Lower leg skin (tissue), 3 donors: ENCODE measurements at regions not wholly inside any gene's neighbourhood (a gene's known extent, or its start where the extent isn't known, plus 50 kb on each side); places are given as distances from the start of the nearest gene placed in this dataset.

Experiments
- CTCF ChIP-seq, 3 donors: fragments of 450-650 bp; IDR thresholded peaks; one replicate each; pipeline ENCODE4 v1.5.1; 2016; ENCODE audit warnings: antibody characterized with exemption in 3 of 3, mild to moderate bottlenecking in 3 of 3, moderate library complexity in 2 of 3
- POLR2A ChIP-seq, 2 donors: fragments of 450-650 bp; IDR thresholded peaks; one replicate each; pipeline ENCODE4 v1.6.1; 2016 to 2017; ENCODE audit warnings: antibody characterized with exemption in 2 of 2, mild to moderate bottlenecking in 1 of 2, moderate library complexity in 1 of 2

GRCh38 chr4:62923783-62924182, 1485.5 kb downstream of the TECRL start:
- no peak for TF ChIP-seq CTCF (IDR thresholded peaks at IDR 0.05)
- no peak for TF ChIP-seq POLR2A (IDR thresholded peaks at IDR 0.05)
